PFSK-1 (cell line): ENCODE measurements at regions not wholly inside any gene's neighbourhood (a gene's known extent, or its start where the extent isn't known, plus 50 kb on each side); places are given as distances from the start of the nearest gene placed in this dataset.

Source experiments
- FOXP2 ChIP-seq: optimal IDR thresholded peaks from 2 replicates; pipeline ENCODE3; 2011; ENCODE audit warnings: borderline replicate concordance, control low read depth, inconsistent platforms; ENCODE audit not compliant: insufficient read depth; ENCODE audit errors: extremely low read length, extremely low read depth
- POLR2AphosphoS5 ChIP-seq: IDR thresholded peaks from 2 replicates; pipeline ENCODE4 v1.6.1; 2012; ENCODE audit warnings: low read depth, mild to moderate bottlenecking, control low read depth, low read length, moderate library complexity
- SIN3A ChIP-seq: IDR thresholded peaks from 2 replicates; pipeline ENCODE4 v1.6.1; 2012; ENCODE audit warnings: mild to moderate bottlenecking, low read length, moderate library complexity, borderline replicate concordance; ENCODE audit not compliant: insufficient read depth
- TAF1 ChIP-seq: IDR thresholded peaks from 2 replicates; pipeline ENCODE4 v1.6.1; 2012; ENCODE audit warnings: low read length, control low read depth, borderline replicate concordance; ENCODE audit not compliant: insufficient read depth
- TF ChIP-seq, protein P1 (sequence below), 2 experiments: IDR thresholded peaks; 2 replicates each; pipeline versions ENCODE4 v1.6.1 to v1.8.0; 2011 to 2012; ENCODE audit warnings: low read depth in 2 of 2, low read length in 2 of 2, control low read depth in 1 of 2, inconsistent platforms in 1 of 2, mild to moderate bottlenecking in 1 of 2, moderate library complexity in 1 of 2; ENCODE audit not compliant: insufficient read depth in 1 of 2

- TF ChIP-seq FOXP2 (no peak), TAF1 (no peak), SIN3A (no peak), POLR2AphosphoS5 (no peak)
- TF ChIP-seq, protein P1, sequence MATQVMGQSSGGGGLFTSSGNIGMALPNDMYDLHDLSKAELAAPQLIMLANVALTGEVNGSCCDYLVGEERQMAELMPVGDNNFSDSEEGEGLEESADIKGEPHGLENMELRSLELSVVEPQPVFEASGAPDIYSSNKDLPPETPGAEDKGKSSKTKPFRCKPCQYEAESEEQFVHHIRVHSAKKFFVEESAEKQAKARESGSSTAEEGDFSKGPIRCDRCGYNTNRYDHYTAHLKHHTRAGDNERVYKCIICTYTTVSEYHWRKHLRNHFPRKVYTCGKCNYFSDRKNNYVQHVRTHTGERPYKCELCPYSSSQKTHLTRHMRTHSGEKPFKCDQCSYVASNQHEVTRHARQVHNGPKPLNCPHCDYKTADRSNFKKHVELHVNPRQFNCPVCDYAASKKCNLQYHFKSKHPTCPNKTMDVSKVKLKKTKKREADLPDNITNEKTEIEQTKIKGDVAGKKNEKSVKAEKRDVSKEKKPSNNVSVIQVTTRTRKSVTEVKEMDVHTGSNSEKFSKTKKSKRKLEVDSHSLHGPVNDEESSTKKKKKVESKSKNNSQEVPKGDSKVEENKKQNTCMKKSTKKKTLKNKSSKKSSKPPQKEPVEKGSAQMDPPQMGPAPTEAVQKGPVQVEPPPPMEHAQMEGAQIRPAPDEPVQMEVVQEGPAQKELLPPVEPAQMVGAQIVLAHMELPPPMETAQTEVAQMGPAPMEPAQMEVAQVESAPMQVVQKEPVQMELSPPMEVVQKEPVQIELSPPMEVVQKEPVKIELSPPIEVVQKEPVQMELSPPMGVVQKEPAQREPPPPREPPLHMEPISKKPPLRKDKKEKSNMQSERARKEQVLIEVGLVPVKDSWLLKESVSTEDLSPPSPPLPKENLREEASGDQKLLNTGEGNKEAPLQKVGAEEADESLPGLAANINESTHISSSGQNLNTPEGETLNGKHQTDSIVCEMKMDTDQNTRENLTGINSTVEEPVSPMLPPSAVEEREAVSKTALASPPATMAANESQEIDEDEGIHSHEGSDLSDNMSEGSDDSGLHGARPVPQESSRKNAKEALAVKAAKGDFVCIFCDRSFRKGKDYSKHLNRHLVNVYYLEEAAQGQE (IDR thresholded peaks at IDR 0.05; ENCODE audit: insufficient read depth in 1 of 2, low read depth in 2 of 2, low read length in 2 of 2): no peak
Observed at GRCh38 chr5:13519131-13519530, 425.4 kb downstream of the DNAH5 start.

DNA sequence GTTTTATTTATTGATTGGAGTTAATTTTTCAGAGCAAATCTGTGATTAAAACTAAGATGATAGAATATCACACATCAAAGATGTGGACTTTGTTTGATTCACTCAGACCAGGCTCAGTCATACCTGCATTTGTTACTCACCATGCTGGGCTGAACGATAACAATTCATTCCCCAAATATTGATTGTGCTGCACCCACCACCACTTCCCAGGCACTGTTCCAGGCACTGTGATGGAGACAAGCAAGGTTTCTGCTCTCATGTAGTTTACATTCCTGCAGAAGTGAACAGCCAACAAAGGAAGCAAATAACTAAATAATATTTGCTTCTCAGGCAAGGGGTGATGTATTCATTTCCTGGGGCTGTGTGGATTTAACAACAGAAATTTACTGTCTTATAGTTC, 428.3 kb downstream of the DNAH5 start:
- no peak for TF ChIP-seq SIN3A
- no peak for TF ChIP-seq TAF1
- no peak for TF ChIP-seq FOXP2
- TF ChIP-seq, protein P1 (IDR thresholded peaks at IDR 0.05; ENCODE audit: insufficient read depth in 1 of 2, low read depth in 2 of 2, low read length in 2 of 2): no peak
- no peak for TF ChIP-seq POLR2AphosphoS5

- no peak for TF ChIP-seq POLR2AphosphoS5
- TF ChIP-seq FOXP2: no peak
- no peak for TF ChIP-seq SIN3A
- TF ChIP-seq, protein P1 (IDR thresholded peaks at IDR 0.05; ENCODE audit: insufficient read depth in 1 of 2, low read depth in 2 of 2, low read length in 2 of 2): no peak
- no peak for TF ChIP-seq TAF1
Observed at GRCh38 chr5:13511442-13511841, 433.0 kb downstream of the DNAH5 start.

GRCh38 chr5:13510616-13511015, 433.9 kb downstream of the DNAH5 start:
- TF ChIP-seq POLR2AphosphoS5: no peak
- no peak for TF ChIP-seq TAF1
- TF ChIP-seq SIN3A: no peak
- TF ChIP-seq, protein P1 (IDR thresholded peaks at IDR 0.05; ENCODE audit: insufficient read depth in 1 of 2, low read depth in 2 of 2, low read length in 2 of 2): no peak
- no peak for TF ChIP-seq FOXP2

DNA sequence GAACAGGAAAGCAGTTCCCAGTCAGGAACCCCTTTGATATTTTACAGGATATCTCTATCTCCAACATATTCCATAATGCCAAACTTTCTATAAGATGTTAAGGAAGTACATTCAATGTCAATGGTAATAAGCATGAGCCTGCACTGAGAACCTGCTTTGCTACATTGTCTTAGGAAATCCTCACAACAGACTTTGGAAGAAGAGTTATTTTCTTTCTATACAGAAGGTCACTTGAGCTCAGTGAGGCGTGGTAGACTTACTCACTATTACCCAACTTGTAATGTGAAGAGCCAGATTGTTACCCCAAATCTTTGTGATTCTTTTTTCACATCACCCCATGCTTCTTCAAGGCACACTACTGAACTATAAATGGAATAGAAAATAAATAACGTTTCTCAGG, 435.9 kb downstream of the DNAH5 start:
- TF ChIP-seq TAF1 (no peak), FOXP2 (no peak), POLR2AphosphoS5 (no peak), SIN3A (no peak)
- TF ChIP-seq, protein P1 (IDR thresholded peaks at IDR 0.05; ENCODE audit: insufficient read depth in 1 of 2, low read depth in 2 of 2, low read length in 2 of 2): no peak
